HG03342 (cell line): ENCODE measurements at regions not wholly inside any gene's neighbourhood (a gene's known extent, or its start where the extent isn't known, plus 50 kb on each side); places are given as distances from the start of the nearest gene placed in this dataset.

Experiments
- ATAC-seq: cut with Tn5 transposase; IDR thresholded peaks from one replicate; pipeline ENCODE4 v1.9.1; 2021; ENCODE audit warnings: mild to moderate bottlenecking, moderate library complexity; ENCODE audit not compliant: unreplicated experiment

DNA sequence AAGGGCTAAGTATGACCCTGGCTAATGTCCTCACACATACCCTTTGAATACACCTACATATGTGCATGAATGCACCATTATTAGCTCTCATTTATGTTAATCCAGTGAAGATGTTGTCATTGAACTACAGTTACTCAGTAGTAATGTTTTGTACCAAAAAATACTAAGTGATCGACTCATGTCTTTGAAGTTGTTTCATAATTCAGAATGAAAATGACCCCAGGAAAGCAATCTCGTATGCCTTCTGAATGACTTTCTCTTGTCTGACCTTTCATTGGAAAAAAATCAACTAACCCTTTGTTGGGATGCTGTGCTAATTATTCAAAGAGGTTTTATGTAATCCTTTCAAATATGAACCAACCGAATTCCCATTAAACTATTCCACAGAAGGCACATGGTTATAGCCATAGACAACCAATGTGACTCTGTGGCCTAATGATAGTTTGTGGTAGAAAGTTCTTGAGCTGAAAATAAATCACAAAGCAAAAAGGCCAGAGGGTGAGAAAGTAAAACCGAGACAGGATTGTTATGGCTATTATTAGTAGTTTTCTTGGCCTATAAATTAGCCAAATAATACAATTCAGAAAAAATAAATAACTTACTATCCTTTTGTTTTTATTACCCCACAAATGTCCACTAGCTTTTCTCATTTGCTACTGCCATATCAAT lies 86.8 kb upstream of the STARD13 start:
- ATAC-seq, result no peak

GRCh38 chr13:33373624-33374023 lies 88.1 kb upstream of the STARD13 start:
- no peak for ATAC-seq

DNA sequence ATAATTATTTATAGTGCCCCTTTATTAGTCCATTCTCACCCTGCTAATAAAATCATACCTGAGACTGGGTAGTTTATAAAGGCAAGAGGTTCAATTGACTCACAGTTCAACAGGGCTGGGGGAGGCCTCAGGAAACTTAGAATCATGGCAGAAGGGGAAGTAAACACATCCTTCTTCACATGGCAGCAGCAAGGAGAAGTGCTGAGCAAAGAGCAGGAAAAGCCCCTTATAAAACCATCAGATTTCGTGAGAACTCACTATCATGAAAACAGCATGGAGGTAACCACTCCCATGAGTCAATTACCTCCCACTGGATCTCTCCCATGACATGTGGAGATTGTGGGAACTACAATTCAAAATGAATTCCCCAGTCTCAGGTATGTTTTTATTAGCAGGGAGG lies 89.9 kb upstream of the STARD13 start:
- no peak for ATAC-seq

DNA sequence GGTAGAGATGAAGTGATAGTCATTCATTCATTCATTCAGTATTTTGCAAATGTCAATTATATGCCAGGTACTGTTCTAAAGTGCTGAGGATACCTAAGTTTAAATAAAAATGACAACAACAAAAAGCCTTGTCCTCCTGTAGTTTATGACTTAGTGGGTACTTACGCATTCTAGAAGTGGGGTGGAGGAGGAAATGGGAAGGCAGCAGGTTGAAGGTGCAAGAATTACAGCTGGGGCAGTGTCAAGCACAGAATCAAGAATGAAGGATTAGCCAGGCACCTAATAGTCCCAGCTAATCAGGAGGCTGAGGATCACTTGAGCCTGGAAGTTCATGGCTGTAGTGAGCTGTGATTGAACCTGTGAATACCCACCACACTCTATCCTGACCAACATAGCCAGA lies 90.7 kb upstream of the STARD13 start:
- no peak for ATAC-seq

DNA sequence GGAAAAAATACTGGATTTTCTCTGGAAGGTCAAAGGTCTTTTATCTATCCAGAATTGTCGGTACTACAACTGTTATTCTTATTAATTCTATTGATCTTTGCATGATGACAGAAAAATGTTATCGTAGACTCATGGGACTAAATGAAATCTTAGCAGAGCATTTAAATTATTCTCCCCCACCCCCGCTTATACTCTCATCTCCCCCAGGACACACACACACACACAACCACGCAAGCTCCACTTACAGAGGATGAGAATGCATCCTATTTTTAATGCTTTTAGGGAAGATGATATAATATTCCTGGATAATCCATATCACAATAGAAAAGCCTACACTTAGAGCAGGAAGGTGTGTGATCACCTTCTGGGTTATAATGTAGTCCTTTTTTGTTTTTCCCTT lies 91.9 kb upstream of the STARD13 start:
- ATAC-seq, result no peak

DNA sequence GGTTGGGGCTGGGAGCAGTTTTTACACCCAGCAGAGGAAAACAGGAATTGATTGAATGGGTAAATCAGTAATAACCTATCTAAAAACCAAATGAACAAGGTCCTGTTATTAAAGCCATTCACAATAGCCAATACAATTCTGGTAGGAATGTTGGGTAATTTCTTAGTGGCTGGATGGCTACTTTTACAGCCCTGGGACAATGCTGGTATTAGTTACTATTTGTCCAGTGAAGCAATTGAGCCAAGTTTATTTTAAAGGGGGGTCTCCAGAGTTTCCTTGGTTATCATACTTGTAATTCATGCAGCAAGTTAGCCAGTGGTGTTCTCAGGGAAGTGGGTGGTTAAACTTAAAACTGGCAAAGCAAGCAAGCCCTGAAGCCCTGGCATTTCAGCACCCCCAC lies 92.3 kb upstream of the STARD13 start:
- no peak for ATAC-seq

DNA sequence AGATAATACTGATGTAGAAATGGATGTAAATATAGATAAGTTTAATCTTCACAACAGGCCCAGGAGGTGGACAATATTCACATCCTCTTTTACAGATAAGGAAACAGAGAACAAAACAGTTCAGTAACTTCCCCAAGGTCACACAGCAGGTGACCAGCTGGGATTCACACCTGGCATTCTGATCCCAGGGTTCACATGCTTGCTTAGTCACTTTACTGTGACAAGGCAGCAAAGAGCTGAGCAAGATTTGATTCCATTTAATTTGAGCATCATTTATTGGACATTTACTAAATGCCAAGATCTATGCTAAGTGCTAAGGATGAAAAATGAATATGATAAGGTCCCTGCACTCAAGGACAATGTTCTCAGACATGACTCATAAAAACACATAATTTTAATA lies 94.1 kb upstream of the STARD13 start:
- no peak for ATAC-seq

- ATAC-seq, result no peak
Measured at GRCh38 chr13:33380487-33381079, 95.0 kb upstream of the STARD13 start.

- no peak for ATAC-seq
Measured at GRCh38 chr13:33381180-33381579, 95.6 kb upstream of the STARD13 start.

DNA sequence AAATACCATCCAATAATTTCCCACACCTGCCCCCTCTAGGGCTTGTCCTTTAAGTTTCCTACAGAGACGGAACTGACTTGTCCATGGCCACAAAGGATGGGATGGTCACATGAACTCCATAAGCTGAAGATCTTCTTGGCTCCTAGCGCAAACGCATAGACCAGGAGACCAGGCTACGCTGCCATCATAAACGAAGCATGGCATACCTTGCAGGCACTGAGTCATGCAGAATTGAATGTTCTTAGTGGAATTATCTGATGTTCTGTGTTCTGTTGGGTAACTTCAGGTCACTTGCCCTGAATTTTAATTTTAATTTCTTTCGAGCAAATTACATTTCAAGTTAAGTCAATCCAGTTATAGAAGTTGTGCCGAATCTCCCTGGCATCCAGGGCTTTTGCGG lies 96.4 kb upstream of the STARD13 start:
- no peak for ATAC-seq

DNA sequence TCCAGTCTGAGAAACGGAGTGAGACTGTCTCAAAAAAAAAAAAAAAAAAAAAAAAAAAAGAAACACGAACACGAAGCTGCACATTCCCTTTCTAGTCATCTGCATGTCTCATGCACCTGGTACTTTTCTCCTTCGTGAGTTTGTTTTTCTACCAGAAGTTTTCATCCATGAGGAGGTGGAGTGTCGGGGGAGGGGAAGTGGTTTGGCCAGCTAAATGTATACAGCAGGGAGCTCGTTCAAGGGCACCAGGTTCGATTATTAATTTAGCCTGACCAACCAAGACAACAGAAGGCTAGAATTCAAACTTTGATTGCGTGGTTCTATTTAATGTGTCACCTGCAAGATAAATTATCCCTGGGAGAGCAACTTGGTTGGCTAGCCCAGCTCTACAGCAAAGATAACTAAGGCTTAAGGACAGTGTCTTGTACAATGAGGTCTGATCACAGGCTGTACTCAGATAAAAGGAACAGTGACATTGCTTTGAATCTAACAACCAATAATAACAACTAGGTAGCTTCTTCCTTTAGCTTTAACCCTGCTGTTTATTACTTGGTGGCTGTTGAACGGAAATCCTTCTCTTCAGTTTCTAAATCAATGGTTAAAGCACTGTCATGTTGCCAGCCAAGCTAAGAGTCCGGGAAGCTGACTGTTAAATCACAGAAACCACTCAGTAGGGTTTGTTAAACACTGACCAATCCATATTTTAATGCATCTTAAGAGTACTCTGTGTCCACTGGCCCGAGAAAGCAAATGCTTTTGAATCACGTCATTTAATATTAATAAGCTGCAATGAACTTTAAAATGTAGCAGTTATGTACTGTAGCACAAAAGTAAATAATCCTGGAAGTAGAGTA lies 98.4 kb upstream of the STARD13 start:
- no peak for ATAC-seq

- ATAC-seq, result no peak
Measured at GRCh38 chr13:33388286-33388998, 102.9 kb upstream of the STARD13 start.

DNA sequence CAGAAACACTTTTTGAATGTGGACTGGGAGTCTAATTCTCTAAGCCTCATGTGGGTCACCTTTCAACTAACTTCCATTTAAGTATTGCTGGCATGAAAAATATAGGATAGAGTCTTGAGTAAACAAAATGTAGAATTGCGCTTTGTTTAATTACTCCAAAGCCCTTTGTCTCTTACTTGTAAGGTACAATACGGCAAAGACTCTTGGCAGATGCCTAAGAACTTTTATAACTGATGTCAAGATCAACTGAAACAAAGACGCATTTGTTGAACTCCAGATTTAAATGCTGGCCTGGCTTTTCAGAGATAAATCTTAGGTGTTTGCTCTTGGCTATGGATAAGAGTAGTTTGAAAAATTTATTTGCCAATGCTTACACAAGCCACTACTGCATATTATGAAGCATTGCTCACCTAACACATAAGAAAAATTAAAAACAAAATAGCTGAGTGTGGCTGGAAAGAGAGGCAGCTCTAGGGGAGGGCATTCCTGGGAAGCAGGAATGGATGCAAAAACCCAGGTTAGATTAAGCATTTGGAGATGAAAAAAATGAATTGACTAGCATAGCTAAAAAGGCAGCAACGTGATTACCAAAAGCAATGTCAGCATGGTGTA lies 107.3 kb upstream of the STARD13 start:
- ATAC-seq, result no peak

GRCh38 chr13:33394294-33394932 lies 108.9 kb upstream of the STARD13 start:
- ATAC-seq, result no peak

- no peak for ATAC-seq
Measured at GRCh38 chr13:33401238-33401637, 115.7 kb upstream of the STARD13 start.

DNA sequence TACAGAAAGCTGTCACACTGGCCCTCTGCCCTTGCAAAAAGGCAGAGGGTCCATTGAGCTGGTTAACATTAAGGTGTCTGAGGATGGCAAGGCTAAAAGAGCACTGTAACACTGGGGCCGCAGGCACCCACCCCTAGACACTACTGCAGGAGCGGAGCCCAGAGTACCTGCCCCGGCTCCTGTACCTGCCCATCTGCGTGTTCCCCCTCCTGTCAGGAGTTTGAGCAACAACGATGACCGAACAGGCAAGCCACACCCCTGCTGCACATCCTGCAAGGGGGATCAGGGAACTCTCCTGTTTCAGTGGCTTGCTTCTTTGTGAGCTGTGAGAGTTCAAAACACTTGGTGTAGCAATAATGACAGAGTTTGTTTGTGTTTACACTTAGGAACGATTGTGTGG lies 117.4 kb upstream of the STARD13 start:
- no peak for ATAC-seq

- ATAC-seq, result no peak
Measured at GRCh38 chr13:33403807-33404362, 118.3 kb upstream of the STARD13 start.

GRCh38 chr13:33405371-33405770 lies 119.8 kb upstream of the STARD13 start:
- ATAC-seq, result no peak

GRCh38 chr13:33409673-33410510 lies 124.3 kb upstream of the STARD13 start:
- ATAC-seq, result no peak
